K562 (cell line): ENCODE measurements at regions not wholly inside any gene's neighbourhood (a gene's known extent, or its start where the extent isn't known, plus 50 kb on each side); places are given as distances from the start of the nearest gene placed in this dataset.

Experiments used
- ATAC-seq: fragments of 200-7000 bp; cut with Tn5 transposase; 3 replicates; pipeline ENCODE4 v1.9.1; 2020; ENCODE audit warnings: moderate library complexity
- BruUV-seq: library from RNA; stranded (reverse); fragments of 400-500 nt; replicated peaks from 2 replicates; lab custom pipeline; 2021; lab: Mats Ljungman, UMichigan
- CTCF ChIA-PET: fragments of 300-600 bp; formaldehyde crosslinking; extraction: SDS; loops from one replicate; lab custom pipeline; 2021; ENCODE audit warnings: low intra/inter-chr PET ratio; lab: Yijun Ruan, JAX
- POLR2A ChIA-PET: fragments of 300-600, 350-650 bp; sonication (Branson Sonifier 250); formaldehyde crosslinking; extraction: SDS; loops from one replicate; lab custom pipeline; 2021; ENCODE audit warnings: antibody characterized with exemption, inconsistent platforms; lab: Yijun Ruan, JAX
- DNase-seq, 4 experiments: peaks; one replicate each; pipeline versions ENCODE4 v3.0.0 to v3.0.0-alpha.2; 2011 to 2018; ENCODE audit warnings: low spot score in 3 of 4, mixed read lengths in 3 of 4; ENCODE audit errors: extremely low read depth in 1 of 4
- FAIRE-seq: peaks from 2 replicates; lab custom pipeline; 2011; peaks lifted over from hg19 to GRCh38; lab: Jason Lieb, UNC
- H2AFZ ChIP-seq: 2 replicates; pipeline ENCODE4 v1.6.0; 2011; ENCODE audit warnings: low read depth, low read length, control low read depth, inconsistent platforms
- H3K27ac ChIP-seq: fragments of 200-600 bp; 3 replicates; pipeline ENCODE4 v1.8.0; 2011; ENCODE audit warnings: low read depth, mild to moderate bottlenecking, control low read depth, inconsistent platforms, low read length, moderate library complexity, mixed read lengths; ENCODE audit errors: extremely low read depth
- H3K27me3 ChIP-seq, 2 experiments: fragments of 300-600 bp in 1 of 2; 2 replicates in 1 of 2; 3 replicates in 1 of 2; pipeline versions ENCODE4 v1.6.0 to v1.8.0; 2011; ENCODE audit warnings: inconsistent platforms in 2 of 2, low read length in 2 of 2, mild to moderate bottlenecking in 1 of 2, mixed read lengths in 1 of 2, moderate library complexity in 1 of 2; ENCODE audit not compliant: control insufficient read depth in 2 of 2, insufficient read depth in 2 of 2
- H3K36me3 ChIP-seq: fragments of 300-600 bp; 3 replicates; pipeline ENCODE4 v1.8.0; 2011; ENCODE audit warnings: mild to moderate bottlenecking, low read length, inconsistent platforms; ENCODE audit not compliant: control insufficient read depth, insufficient read depth
- H3K4me1 ChIP-seq, 2 experiments: fragments of 200-600 bp in 1 of 2; replicated peaks in 1 of 2; 2 replicates in 1 of 2; 3 replicates in 1 of 2; pipeline versions ENCODE4 v1.5.1 to v1.8.0; 2011; ENCODE audit warnings: inconsistent platforms in 2 of 2, low read length in 2 of 2, mild to moderate bottlenecking in 1 of 2, mixed read lengths in 1 of 2, moderate library complexity in 1 of 2; ENCODE audit not compliant: control insufficient read depth in 2 of 2, insufficient read depth in 2 of 2
- H3K4me2 ChIP-seq: 2 replicates; pipeline ENCODE4 v1.6.1; 2011; ENCODE audit warnings: low read length, control low read depth, inconsistent platforms, mixed read lengths; ENCODE audit not compliant: insufficient read depth
- H3K4me3 ChIP-seq: fragments of 200-600 bp; sonication (generic), shearing (Covaris generic); 2 replicates; pipeline ENCODE4 v1.5.1; 2016; ENCODE audit warnings: control low read depth, inconsistent platforms
- H3K79me2 ChIP-seq: fragments of 200-600 bp; 3 replicates; pipeline ENCODE4 v1.8.0; 2011; ENCODE audit warnings: low read length, inconsistent platforms; ENCODE audit not compliant: control insufficient read depth, insufficient read depth
- H3K9ac ChIP-seq, 2 experiments: 2 replicates each; pipeline versions ENCODE4 v1.6.0 to v1.6.1; 2011; ENCODE audit warnings: low read depth in 2 of 2, low read length in 2 of 2, control low read depth in 1 of 2, inconsistent platforms in 1 of 2, mild to moderate bottlenecking in 1 of 2, mixed read lengths in 1 of 2; ENCODE audit not compliant: insufficient read depth in 1 of 2
- H3K9me1 ChIP-seq: one replicate; pipeline ENCODE4 v1.6.0; 2011; ENCODE audit warnings: inconsistent platforms, mild to moderate bottlenecking, low read length, moderate library complexity; ENCODE audit not compliant: control insufficient read depth, insufficient read depth
- H3K9me3 ChIP-seq: replicated peaks from 2 replicates; pipeline ENCODE4 v1.5.1; 2011; ENCODE audit warnings: low read depth, low read length, inconsistent platforms; ENCODE audit not compliant: control insufficient read depth, insufficient read depth
- H4K20me1 ChIP-seq: replicated peaks from 2 replicates; pipeline ENCODE4 v1.6.1; 2011; ENCODE audit warnings: low read length, inconsistent platforms, mixed read lengths; ENCODE audit not compliant: control insufficient read depth, insufficient read depth
- ZBTB8A ChIP-seq: fragments of 450-650 bp; IDR thresholded peaks from 2 replicates; pipeline ENCODE4 v1.6.1; 2018; ENCODE audit warnings: mild to moderate bottlenecking, moderate library complexity; ENCODE audit not compliant: partially characterized antibody
- ZNF512 ChIP-seq: IDR thresholded peaks from 2 replicates; pipeline ENCODE4 v1.6.1; 2016; ENCODE audit warnings: missing genetic modification characterization, missing compliant biosample characterization
- ZNF766 ChIP-seq: fragments of 200-800 bp; sonication (Bioruptor generic); conservative IDR thresholded peaks from 2 replicates; pipeline ENCODE4 v1.6.1; 2016; ENCODE audit warnings: missing genetic modification characterization, missing compliant biosample characterization
- WGBS: fragments of 100-300 bp; shearing (Covaris generic); methylation state at CpG from one replicate; pipeline ENCODE4 v1.1.6; 2016; ENCODE audit warnings: low coverage, mixed read lengths; ENCODE audit not compliant: insufficient coverage; ENCODE audit errors: missing lambda C conversion rate; 5-methylcytosine and 5-hydroxymethylcytosine counted together
- in situ Hi-C: fragments of 300-500 bp; cut with MboI; formaldehyde crosslinking; loops from 4 replicates; pipeline ENCODE4 v1.15.0; 2018; ENCODE audit warnings: inconsistent platforms, mixed read lengths
- intact Hi-C: fragments of 100-400 bp; cut with micrococcal nuclease; formaldehyde crosslinking; loops from 2 replicates; pipeline ENCODE4 v1.14.2; 2022

DNA sequence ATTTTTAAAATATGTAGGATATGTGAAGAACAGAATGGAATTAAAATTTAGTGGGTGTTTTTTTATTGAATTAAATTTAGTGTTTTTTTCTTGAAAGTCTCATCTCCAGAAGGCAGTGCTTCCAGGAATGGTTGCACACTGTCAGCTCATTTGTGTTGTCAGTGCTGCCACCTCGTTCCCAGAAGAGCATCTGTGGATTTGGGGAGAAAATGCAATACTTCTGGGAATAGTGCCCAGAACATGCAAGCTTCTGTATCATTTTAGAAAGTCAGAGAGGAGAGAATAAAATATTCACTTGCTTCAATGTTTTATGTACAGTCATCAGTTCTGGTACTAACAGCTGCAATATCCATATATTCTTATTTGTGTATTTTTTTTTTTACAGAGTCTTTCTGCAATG, 608.8 kb downstream of the PCDH7 start:
- BruUV-seq: no TSS peak
- WGBS: no CpG with 5 or more reads among the region's 1 CpG
- H4K20me1 ChIP-seq: no peaks in the 10 kb centered on the region
- ATAC-seq: no peak
- no peaks in the 10 kb centered on the region for H3K9me1 ChIP-seq
- no peak for DNase-seq
- TF ChIP-seq ZBTB8A (no peak), ZNF766 (CRISPR knock-in tag) (no peak), ZNF512 (tag) (no peak)
- H3K4me1 ChIP-seq: no peaks in the 10 kb centered on the region
- no peak overlapping the region for H3K27ac ChIP-seq
- ChIA-PET CTCF (no interaction called here), POLR2A (no interaction called here)
- H2AFZ ChIP-seq: no peak overlapping the region
- H3K36me3 ChIP-seq: no peaks in the 10 kb centered on the region
- H3K9ac ChIP-seq: no peak overlapping the region
- in situ Hi-C loops: no loop called here
- FAIRE-seq: no peak
- intact Hi-C loops: no loop called here
- H3K4me2 ChIP-seq: no peak overlapping the region
- H3K9me3 ChIP-seq: no peaks in the 10 kb centered on the region
- H3K4me3 ChIP-seq: no peak overlapping the region
- H3K27me3 ChIP-seq: no peaks in the 10 kb centered on the region
- H3K79me2 ChIP-seq: no peaks in the 10 kb centered on the region
